HG03439 (cell line): ENCODE measurements at regions not wholly inside any gene's neighbourhood (a gene's known extent, or its start where the extent isn't known, plus 50 kb on each side); places are given as distances from the start of the nearest gene placed in this dataset.

Experiments used
- ATAC-seq: cut with Tn5 transposase; IDR thresholded peaks from one replicate; pipeline ENCODE4 v1.9.1; 2021; ENCODE audit warnings: mild to moderate bottlenecking, moderate library complexity; ENCODE audit not compliant: unreplicated experiment

- ATAC-seq: peak; percentile 66
Observed at GRCh38 chr10:111872591-111872990, 311.0 kb downstream of the GPAM start.

GRCh38 chr10:111873041-111873440 is 310.5 kb downstream of the GPAM start:
- no peak for ATAC-seq

- no peak for ATAC-seq
Observed at GRCh38 chr10:111873621-111874135, 309.9 kb downstream of the GPAM start.

- no peak for ATAC-seq
Observed at GRCh38 chr10:111874576-111874975, 309.0 kb downstream of the GPAM start.

GRCh38 chr10:111875725-111876124 is 307.8 kb downstream of the GPAM start:
- ATAC-seq: no peak

- ATAC-seq: no peak
Observed at GRCh38 chr10:111877258-111877657, 306.3 kb downstream of the GPAM start.

GRCh38 chr10:111879969-111880368 is 303.6 kb downstream of the GPAM start:
- no peak for ATAC-seq

GRCh38 chr10:111885046-111885445 is 298.5 kb downstream of the GPAM start:
- no peak for ATAC-seq

- no peak for ATAC-seq
Observed at GRCh38 chr10:111885919-111886318, 297.6 kb downstream of the GPAM start.

GRCh38 chr10:111887266-111887665 is 296.3 kb downstream of the GPAM start:
- ATAC-seq: no peak

GRCh38 chr10:111890046-111890445 is 293.5 kb downstream of the GPAM start:
- ATAC-seq: no peak

- ATAC-seq: no peak
Observed at GRCh38 chr10:111916011-111916410, 267.6 kb downstream of the GPAM start.

GRCh38 chr10:111921821-111922220 is 261.7 kb downstream of the GPAM start:
- no peak for ATAC-seq

- no peak for ATAC-seq
Observed at GRCh38 chr10:111923032-111923431, 260.5 kb downstream of the GPAM start.

GRCh38 chr10:111926286-111926685 is 257.3 kb downstream of the GPAM start:
- ATAC-seq: no peak

GRCh38 chr10:111933937-111934336 is 249.6 kb downstream of the GPAM start:
- no peak for ATAC-seq

- ATAC-seq: no peak
Observed at GRCh38 chr10:111934931-111935330, 248.6 kb downstream of the GPAM start.

- no peak for ATAC-seq
Observed at GRCh38 chr10:111936143-111936542, 247.4 kb downstream of the GPAM start.

GRCh38 chr10:111944331-111944730 is 239.2 kb downstream of the GPAM start:
- no peak for ATAC-seq

- no peak for ATAC-seq
Observed at GRCh38 chr10:111953949-111954348, 229.6 kb downstream of the GPAM start.

- ATAC-seq: no peak
Observed at GRCh38 chr10:111954386-111954785, 229.2 kb downstream of the GPAM start.

GRCh38 chr10:111956841-111957240 is 226.7 kb downstream of the GPAM start:
- no peak for ATAC-seq

GRCh38 chr10:111962951-111963350 is 220.6 kb downstream of the GPAM start:
- no peak for ATAC-seq

- ATAC-seq: no peak
Observed at GRCh38 chr10:111967116-111967515, 216.4 kb downstream of the GPAM start.
